GM10248 (cell line): ENCODE measurements at regions not wholly inside any gene's neighbourhood (a gene's known extent, or its start where the extent isn't known, plus 50 kb on each side); places are given as distances from the start of the nearest gene placed in this dataset.
"Not testable (repeated sequence)": the region's sequence is repeated elsewhere in the genome, so short reads cannot be mapped to it uniquely, and the experiment has no call there.

ENCODE experiments used
- CTCF ChIA-PET: fragments of 300-600 bp; sonication (Branson Sonifier 250); formaldehyde crosslinking; extraction: SDS; loops from one replicate; lab custom pipeline; 2021; ENCODE audit warnings: antibody characterized with exemption; lab: Yijun Ruan, JAX
- POLR2A ChIA-PET: fragments of 350-650 bp; sonication (Branson Sonifier 250); formaldehyde crosslinking; extraction: SDS; loops from one replicate; lab custom pipeline; 2020; ENCODE audit warnings: antibody characterized with exemption; lab: Yijun Ruan, JAX
- DNase-seq: peaks from one replicate; pipeline ENCODE4 v3.0.0; 2012; ENCODE audit errors: extremely low spot score
- TF ChIP-seq, protein P1 (sequence below): IDR thresholded peaks from 2 replicates; pipeline ENCODE4 v1.5.1; 2012; ENCODE audit warnings: mild to moderate bottlenecking, low read depth; ENCODE audit errors: extremely low read depth, missing control alignments, control extremely low read depth

DNA sequence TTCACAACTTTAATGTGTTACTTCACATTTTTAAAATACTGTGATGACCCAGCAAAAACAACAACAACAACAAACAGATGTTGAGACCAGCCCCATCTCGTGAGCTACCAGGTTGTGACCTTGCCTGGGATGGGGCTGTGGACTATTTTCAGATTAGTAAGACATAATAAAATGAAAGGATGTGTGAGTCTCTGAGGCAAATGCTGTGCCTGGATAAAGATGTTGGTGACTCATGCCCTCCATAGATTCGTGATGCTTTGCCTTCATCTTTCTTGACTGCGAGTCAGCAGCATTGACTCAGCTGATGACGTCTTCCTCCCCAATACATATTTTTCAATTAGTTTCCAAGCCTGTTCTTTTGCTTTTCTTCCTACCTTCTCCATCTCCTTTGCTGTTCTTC, 453.0 kb upstream of the CFAP20DC start:
- no peak for DNase-seq
- CTCF ChIA-PET, result interaction anchor here (1.2 to 2.1 kb wide), 4 partner anchors 9 to 291 kb away, joined by 3 to 4 read pairs (median 4); no protein-coding TSS in a partner anchor
- POLR2A ChIA-PET, result no interaction called here
- TF ChIP-seq, protein P1, sequence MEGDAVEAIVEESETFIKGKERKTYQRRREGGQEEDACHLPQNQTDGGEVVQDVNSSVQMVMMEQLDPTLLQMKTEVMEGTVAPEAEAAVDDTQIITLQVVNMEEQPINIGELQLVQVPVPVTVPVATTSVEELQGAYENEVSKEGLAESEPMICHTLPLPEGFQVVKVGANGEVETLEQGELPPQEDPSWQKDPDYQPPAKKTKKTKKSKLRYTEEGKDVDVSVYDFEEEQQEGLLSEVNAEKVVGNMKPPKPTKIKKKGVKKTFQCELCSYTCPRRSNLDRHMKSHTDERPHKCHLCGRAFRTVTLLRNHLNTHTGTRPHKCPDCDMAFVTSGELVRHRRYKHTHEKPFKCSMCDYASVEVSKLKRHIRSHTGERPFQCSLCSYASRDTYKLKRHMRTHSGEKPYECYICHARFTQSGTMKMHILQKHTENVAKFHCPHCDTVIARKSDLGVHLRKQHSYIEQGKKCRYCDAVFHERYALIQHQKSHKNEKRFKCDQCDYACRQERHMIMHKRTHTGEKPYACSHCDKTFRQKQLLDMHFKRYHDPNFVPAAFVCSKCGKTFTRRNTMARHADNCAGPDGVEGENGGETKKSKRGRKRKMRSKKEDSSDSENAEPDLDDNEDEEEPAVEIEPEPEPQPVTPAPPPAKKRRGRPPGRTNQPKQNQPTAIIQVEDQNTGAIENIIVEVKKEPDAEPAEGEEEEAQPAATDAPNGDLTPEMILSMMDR, result no peak

DNA sequence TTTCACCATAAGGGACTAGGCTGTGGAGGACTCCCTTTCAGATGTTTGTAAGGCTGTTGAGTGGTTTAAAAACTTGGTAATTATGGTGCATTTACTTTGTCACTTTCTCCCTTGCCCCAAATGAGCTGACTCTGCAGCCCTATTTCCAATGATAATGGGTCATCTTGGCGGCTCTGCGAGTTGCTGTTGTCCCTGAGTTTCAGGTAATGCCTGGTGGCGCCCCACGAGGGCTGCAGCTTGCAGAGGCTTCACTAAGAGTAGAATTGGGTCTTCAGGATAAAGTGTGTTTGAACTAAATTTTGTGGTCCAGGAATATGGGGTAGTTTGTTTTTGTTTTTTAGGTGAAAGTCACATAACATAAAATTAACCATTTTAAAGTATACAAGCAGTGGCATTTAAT, 450.1 kb upstream of the CFAP20DC start:
- ChIA-PET CTCF (no interaction called here), POLR2A (no interaction called here)
- DNase-seq, result no peak
- TF ChIP-seq, protein P1, result no peak

GRCh38 chr3:59499000-59499399, 449.2 kb upstream of the CFAP20DC start:
- DNase-seq, result no peak
- TF ChIP-seq, protein P1, result no peak
- ChIA-PET CTCF (no interaction called here), POLR2A (no interaction called here)

- DNase-seq, result no peak
- TF ChIP-seq, protein P1, result no peak
- ChIA-PET POLR2A (no interaction called here), CTCF (no interaction called here)
Observed at GRCh38 chr3:59496250-59496649, 446.4 kb upstream of the CFAP20DC start.

GRCh38 chr3:59494969-59495368, 445.1 kb upstream of the CFAP20DC start:
- DNase-seq, POLR2A ChIA-PET, CTCF ChIA-PET: not testable (repeated sequence)

DNA sequence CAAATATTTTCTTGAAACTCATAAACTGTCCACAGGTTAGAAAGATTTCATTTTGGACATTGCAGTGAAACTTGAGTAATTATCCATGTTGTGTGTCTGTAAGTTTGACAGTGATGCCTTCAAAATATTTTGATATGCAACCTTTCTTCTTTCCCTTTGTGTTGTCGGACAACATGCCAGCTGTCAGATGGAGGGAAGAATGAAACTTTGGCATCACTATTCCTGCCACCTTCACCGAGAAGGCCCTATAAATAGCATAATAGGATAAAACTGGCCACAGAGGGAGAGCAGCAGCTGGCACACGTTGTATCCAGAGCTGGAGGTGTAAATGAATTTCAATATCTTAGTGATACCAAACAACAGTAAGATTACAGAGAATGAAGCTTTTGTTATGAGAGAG, 436.7 kb upstream of the CFAP20DC start:
- TF ChIP-seq, protein P1, result no peak
- CTCF ChIA-PET, result no interaction called here
- DNase-seq, result no peak
- POLR2A ChIA-PET, result no interaction called here

DNA sequence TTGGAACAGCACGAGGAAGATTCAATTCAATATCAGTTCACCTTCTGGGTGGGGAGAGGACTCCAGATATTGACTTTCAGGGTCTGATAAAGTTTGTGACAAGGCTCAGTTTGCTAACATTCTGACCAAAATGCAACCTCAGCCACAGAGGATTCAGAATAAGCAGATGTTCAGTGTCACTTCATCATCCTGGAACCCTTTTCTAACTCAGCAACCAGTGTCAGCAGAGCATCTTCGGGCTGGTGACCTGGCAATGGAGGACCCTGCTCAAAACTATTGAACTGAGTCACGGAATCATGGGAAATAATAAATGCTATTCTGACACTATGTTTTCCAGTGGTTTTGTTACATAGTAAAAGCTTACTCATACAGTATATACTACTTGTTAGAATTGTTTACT, 433.4 kb upstream of the CFAP20DC start:
- no peak for DNase-seq
- TF ChIP-seq, protein P1, result no peak
- CTCF ChIA-PET, result no interaction called here
- POLR2A ChIA-PET, result no interaction called here
